Immature natural killer cell (primary cell): ENCODE measurements at regions not wholly inside any gene's neighbourhood (a gene's known extent, or its start where the extent isn't known, plus 50 kb on each side); places are given as distances from the start of the nearest gene placed in this dataset.

Experiments
- DNase-seq, 3 donors: peaks; one replicate each; pipeline ENCODE4 v3.0.0; 2022; ENCODE audit warnings: mixed read lengths in 1 of 3
- H3K27ac Mint-ChIP-seq, 6 donors: one replicate each; pipeline ENCODE4 v1.8.0; 2020; ENCODE audit warnings: mixed read lengths in 6 of 6, mild to moderate bottlenecking in 5 of 6, inconsistent platforms in 4 of 6, moderate library complexity in 3 of 6
- H3K27me3 Mint-ChIP-seq, 3 donors: one replicate each; pipeline ENCODE4 v1.8.0; 2020 to 2021; ENCODE audit warnings: low read depth in 3 of 3, mild to moderate bottlenecking in 3 of 3, mixed read lengths in 3 of 3, moderate library complexity in 3 of 3, inconsistent platforms in 1 of 3
- H3K36me3 Mint-ChIP-seq, 3 donors: one replicate each; pipeline ENCODE4 v1.8.0; 2020; ENCODE audit warnings: mixed read lengths in 3 of 3, inconsistent platforms in 2 of 3, mild to moderate bottlenecking in 2 of 3
- H3K4me1 Mint-ChIP-seq, 2 donors: one replicate each; pipeline ENCODE4 v1.8.0; 2020; ENCODE audit warnings: inconsistent platforms in 2 of 2, mild to moderate bottlenecking in 2 of 2, mixed read lengths in 2 of 2, moderate library complexity in 1 of 2
- H3K4me3 Mint-ChIP-seq, 5 donors: one replicate each; pipeline ENCODE4 v1.8.0; 2020; ENCODE audit warnings: mild to moderate bottlenecking in 5 of 5, mixed read lengths in 5 of 5, inconsistent platforms in 3 of 5, moderate library complexity in 3 of 5
- H3K9me3 Mint-ChIP-seq, 6 donors: one replicate each; pipeline ENCODE4 v1.8.0; 2020; ENCODE audit warnings: mild to moderate bottlenecking in 6 of 6, mixed read lengths in 6 of 6, inconsistent platforms in 4 of 6, moderate library complexity in 3 of 6

DNA sequence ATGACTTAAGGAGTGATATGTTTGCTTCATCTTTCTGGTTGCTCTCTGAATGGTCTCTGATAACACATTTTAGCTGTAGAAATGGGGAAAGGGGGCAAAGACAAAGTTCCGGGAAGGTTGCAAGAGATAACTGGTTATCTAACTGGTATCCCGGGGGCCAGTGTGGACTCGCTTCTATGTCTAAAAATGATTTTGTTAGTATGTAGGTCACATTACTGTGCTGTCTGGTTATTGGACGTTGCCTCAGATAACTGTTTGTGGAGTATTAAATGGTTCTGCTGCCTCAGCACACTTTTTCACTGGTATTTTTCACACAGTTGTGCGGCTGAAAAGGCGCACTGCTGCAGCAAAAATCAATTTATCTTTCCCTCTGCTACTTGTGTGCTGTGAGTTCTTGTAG is 63.0 kb upstream of the ZNF536 start:
- Mint-ChIP-seq H3K27ac (no peak overlapping the region), H3K4me3 (no peak overlapping the region), H3K27me3 (peaks cover 2 to 4% (median 2%) of the 10 kb centered on the region in 3 donors), H3K4me1 (no peaks in the 10 kb centered on the region), H3K36me3 (no peaks in the 10 kb centered on the region), H3K9me3 (peaks cover 0 to 2% (median 0%) of the 10 kb centered on the region in 6 donors)
- DNase-seq, result no peak

DNA sequence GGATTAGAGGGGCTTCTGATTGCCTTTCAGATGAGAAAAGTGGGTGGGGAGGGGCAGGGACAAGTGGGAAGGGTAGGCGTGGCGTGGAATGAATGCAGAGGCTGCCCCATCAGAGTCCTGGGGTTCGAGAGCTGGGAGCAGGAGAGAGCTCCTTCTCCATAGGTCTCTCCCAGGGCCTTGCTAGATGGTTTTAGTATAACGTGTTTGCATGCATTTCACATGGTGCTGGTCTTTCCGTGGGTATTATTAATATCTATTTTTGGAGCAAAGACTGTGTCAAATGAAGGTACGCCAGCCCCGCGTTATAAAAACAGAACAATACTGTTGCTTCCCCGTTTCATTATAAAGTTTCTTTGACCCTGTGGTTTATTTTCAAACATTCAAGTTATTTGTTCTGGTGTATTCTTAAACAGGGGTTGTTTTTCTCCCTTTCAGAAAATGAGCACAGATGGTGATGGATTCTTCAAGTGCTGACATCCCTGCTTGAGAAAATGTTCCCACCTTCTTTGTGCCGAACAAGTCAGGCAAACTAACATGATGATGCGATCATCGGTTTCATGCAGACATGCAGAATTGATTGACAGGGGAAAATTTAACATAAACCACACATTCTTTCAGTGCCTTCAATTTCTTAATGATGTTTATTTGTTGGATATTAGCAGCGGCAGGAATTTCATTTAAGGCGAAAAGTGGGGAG is 62.1 kb upstream of the ZNF536 start:
- H3K36me3 Mint-ChIP-seq, result no peaks in the 10 kb centered on the region
- DNase-seq, result no peak
- H3K27me3 Mint-ChIP-seq, result peaks cover under 1 to 3% (median 2%) of the 10 kb centered on the region in 3 donors
- no peaks in the 10 kb centered on the region for H3K4me1 Mint-ChIP-seq
- peaks cover 0 to 2% (median 0%) of the 10 kb centered on the region in 6 donors for H3K9me3 Mint-ChIP-seq
- H3K4me3 Mint-ChIP-seq, result no peak overlapping the region
- no peak overlapping the region for H3K27ac Mint-ChIP-seq

DNA sequence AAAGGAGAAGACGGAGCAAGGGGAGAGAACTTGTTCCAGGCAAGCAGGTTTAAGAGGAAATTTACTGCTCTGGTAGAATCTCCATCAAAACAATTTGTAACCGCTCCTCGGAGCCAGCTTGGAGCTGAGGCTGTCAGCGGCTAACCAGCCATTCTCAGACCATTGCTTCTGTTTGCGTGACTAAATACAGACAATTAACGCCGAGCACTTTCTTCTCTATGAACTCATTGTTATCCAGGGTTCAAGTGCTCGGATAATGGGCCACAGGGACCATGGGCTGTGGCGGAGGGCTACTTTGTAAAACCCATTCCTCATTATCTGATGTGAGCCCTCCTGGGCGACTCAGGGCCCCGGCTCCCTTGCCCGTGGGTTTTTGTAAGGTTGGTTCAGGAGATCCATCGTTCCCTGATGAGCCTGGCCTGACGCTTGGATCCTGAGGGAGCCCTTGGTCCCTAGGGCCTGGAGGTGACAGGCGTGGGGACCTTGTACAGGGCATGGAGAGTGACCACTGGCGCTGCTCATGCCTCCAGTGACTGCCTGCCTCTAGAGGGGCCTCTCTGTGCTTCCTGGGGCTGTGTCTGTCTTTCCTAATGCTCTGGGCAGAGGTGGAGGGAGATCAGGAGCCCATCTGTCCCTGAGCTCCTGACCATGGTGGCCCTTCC is 61.5 kb upstream of the ZNF536 start:
- Mint-ChIP-seq H3K4me3 (no peak overlapping the region), H3K27ac (no peak overlapping the region), H3K36me3 (no peaks in the 10 kb centered on the region), H3K27me3 (peaks cover 1 to 3% (median 2%) of the 10 kb centered on the region in 3 donors), H3K4me1 (no peaks in the 10 kb centered on the region), H3K9me3 (no peaks in the 10 kb centered on the region)
- DNase-seq, result no peak

DNA sequence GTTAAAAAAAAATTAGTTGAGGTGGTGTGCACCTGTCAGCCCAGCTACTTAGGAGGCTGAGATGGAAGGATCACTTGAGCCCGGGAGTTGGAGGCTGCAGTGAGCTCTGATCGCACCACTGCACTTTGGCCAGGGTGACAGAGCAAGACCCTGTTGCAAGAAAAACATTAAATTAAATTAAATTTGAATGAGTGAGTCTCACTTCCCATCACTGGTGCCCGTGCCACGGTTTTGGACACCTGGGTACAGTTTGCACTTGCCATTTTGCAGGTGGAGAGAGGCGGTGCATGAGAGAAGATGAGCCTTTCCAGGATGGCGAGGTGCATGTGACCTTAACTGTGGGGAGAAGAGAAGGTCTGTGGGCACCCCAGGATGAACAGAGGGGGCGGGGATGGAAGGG is 60.3 kb upstream of the ZNF536 start:
- Mint-ChIP-seq H3K27me3 (peaks cover 1 to 3% (median 2%) of the 10 kb centered on the region in 3 donors), H3K4me1 (no peaks in the 10 kb centered on the region), H3K27ac (no peak overlapping the region), H3K4me3 (no peak overlapping the region), H3K9me3 (no peaks in the 10 kb centered on the region), H3K36me3 (no peaks in the 10 kb centered on the region)
- DNase-seq, result no peak

DNA sequence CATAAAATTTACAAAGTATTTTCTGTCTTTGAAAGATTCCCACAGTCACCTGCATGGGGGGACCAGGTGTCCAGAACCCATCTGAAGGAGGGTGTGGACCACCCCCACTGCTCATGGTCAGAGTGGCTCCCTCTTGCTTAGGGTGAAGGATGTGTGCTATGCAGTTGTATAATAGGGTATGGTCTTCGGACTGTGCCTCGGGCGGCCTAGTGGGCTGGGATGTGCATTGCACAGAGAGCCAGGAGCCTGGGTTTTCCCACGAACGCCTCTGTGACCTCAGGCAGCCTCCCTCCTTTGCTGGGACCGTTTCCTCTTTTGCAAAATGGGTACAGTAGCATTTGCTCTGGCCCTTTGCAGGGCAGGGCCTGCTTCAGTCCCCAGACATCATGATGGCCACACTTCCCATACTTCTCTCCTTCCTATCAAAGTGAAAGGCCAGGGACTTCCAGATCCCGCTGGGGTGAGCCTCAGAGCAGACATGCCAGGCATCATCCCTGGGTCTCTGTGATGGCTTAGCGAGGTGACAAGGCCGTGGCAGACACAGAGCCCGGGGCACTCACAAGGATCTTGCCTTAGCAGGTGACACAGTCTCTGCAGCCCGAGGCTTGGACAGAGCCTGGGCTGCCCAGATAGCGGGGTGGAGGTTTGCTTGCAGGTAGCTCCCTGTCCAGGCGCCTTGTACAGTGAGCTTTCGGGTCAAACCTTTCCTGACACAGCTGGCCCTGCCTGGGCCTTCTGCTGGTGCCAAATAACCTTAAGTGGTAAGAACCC is 59.4 kb upstream of the ZNF536 start:
- no peak for DNase-seq
- H3K9me3 Mint-ChIP-seq, result no peaks in the 10 kb centered on the region
- H3K36me3 Mint-ChIP-seq, result no peaks in the 10 kb centered on the region
- no peaks in the 10 kb centered on the region for H3K4me1 Mint-ChIP-seq
- no peak overlapping the region for H3K4me3 Mint-ChIP-seq
- H3K27me3 Mint-ChIP-seq, result peaks cover 1 to 3% (median 2%) of the 10 kb centered on the region in 3 donors
- H3K27ac Mint-ChIP-seq, result no peak overlapping the region

DNA sequence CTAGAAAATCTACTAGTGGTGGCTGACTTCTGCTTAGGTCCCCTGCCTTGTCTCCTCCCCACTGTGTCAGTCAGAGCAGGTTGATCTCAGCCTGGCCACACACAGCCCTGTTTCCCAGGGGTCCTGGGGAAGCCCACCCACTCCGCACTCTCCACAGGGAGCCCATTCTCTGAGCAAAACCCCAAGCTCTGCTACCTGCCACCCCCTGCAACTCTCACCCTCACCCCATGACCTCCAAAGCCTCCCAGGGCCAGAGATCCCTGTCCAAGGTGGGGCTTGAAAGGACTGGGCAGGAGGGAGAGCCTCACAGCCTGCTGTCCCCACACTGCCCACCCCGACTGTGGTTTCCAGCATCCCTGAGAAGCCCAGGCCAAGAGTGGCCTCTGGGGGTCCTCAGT is 58.8 kb upstream of the ZNF536 start:
- no peak for DNase-seq
- H3K4me3 Mint-ChIP-seq, result no peak overlapping the region
- no peaks in the 10 kb centered on the region for H3K9me3 Mint-ChIP-seq
- H3K4me1 Mint-ChIP-seq, result no peaks in the 10 kb centered on the region
- peaks cover 1 to 3% (median 2%) of the 10 kb centered on the region in 3 donors for H3K27me3 Mint-ChIP-seq
- H3K27ac Mint-ChIP-seq, result no peak overlapping the region
- no peaks in the 10 kb centered on the region for H3K36me3 Mint-ChIP-seq

DNA sequence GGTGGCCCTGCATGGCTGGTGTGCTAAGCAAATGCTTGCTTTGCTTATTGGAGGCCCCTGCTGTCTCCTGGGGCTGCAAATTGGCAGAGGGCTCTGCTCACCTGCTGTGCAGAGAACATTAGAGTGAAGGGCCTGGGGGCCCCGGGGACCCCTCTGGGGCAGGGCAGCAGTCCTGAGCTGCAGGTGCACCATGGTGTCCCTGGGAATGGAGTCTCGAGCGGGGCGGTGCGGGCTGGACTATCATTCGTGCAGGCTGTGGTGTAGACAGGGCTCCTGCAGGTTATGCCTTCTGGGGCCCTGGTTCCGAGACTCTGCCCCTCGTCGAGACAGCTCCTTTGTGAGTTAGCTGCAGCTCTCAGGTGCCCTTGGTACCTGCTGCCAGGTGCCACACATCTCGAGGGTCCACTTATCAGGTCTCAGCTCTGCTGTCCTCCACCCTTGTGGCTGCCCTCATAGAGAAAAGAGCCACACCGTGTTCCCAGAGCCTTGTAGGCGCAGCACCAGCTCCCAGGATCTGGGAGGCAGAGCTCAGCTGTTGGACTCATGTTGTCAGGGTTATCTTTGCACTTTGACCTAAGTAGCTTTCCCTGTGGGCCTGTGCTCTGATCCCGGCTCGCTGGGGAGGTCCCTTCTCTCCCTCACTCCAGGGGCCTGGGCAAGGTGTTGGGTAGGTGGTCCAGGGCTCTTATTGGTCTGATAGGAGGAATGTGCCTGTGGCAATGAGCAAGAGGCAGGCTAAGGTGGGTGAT is 58.0 kb upstream of the ZNF536 start:
- H3K36me3 Mint-ChIP-seq, result no peaks in the 10 kb centered on the region
- H3K9me3 Mint-ChIP-seq, result no peaks in the 10 kb centered on the region
- DNase-seq, result no peak
- no peak overlapping the region for H3K27ac Mint-ChIP-seq
- no peaks in the 10 kb centered on the region for H3K4me1 Mint-ChIP-seq
- peaks cover 1 to 3% (median 2%) of the 10 kb centered on the region in 3 donors for H3K27me3 Mint-ChIP-seq
- H3K4me3 Mint-ChIP-seq, result no peak overlapping the region

DNA sequence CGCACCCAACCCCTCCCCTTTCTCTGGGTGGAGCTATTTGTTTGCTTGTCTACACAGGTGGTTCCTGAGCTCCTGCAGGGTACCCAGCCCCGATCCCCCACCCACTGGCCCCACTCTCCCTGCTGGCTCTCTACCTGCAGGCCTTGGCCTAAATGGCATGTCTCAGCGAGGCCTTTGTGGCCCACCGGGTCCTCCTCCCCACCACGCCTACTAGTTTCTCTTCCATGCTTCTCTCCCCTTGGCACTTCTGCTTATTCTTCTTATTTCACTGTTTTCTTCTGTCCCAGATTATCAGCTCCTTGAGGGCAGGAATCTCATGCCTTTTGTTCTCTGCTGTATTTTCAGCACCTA is 57.4 kb upstream of the ZNF536 start:
- DNase-seq, result no peak
- peaks cover 1 to 3% (median 2%) of the 10 kb centered on the region in 3 donors for H3K27me3 Mint-ChIP-seq
- H3K27ac Mint-ChIP-seq, result no peak overlapping the region
- no peak overlapping the region for H3K4me3 Mint-ChIP-seq
- no peaks in the 10 kb centered on the region for H3K4me1 Mint-ChIP-seq
- H3K36me3 Mint-ChIP-seq, result no peaks in the 10 kb centered on the region
- H3K9me3 Mint-ChIP-seq, result no peaks in the 10 kb centered on the region

DNA sequence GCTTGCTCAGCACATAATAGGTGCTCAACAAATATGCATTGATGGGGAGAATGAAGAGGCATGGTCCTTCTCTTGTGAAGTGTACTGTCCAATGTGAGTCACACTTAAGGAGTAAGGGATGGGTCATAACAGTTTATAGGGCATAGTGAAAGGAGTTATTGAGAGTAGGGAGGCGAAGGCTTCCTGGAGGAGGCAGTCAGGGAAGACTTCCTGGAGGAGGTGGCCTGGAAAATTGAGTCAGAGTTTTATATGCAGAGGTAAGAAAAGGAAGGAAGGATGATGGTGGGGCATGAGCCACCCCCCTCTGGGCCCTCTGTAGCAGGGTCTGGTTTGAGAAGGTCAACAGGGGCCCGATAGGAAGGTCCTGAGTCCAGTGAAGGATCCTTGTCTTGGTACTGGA is 57.0 kb upstream of the ZNF536 start:
- DNase-seq, result no peak
- H3K9me3 Mint-ChIP-seq, result no peaks in the 10 kb centered on the region
- H3K27ac Mint-ChIP-seq, result no peak overlapping the region
- no peak overlapping the region for H3K4me3 Mint-ChIP-seq
- H3K36me3 Mint-ChIP-seq, result no peaks in the 10 kb centered on the region
- peaks cover 1 to 3% (median 2%) of the 10 kb centered on the region in 3 donors for H3K27me3 Mint-ChIP-seq
- no peaks in the 10 kb centered on the region for H3K4me1 Mint-ChIP-seq

DNA sequence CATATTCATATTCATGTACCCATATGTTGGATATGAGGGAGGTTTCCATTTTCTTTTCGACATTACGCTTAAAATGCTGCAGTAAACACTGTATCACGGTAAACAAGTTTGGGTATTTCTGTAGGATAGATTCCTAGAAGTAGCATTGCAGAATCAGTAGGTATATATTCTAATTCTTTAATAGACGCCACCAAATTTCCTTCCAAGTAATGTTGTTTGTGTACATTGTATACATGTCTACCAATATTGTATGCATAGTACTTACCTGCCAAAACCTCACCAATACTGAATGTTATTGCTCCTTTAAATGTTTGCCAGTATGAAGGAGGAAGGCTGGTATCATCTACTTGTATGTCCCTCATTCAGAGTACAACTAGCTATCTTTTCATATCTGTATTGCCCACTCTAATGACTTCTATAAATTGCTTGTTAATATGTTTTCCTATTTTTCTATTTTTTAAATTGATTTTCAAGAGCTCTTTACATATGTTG is 56.1 kb upstream of the ZNF536 start:
- no peak overlapping the region for H3K4me3 Mint-ChIP-seq
- H3K4me1 Mint-ChIP-seq, result no peaks in the 10 kb centered on the region
- H3K27ac Mint-ChIP-seq, result no peak overlapping the region
- no peaks in the 10 kb centered on the region for H3K9me3 Mint-ChIP-seq
- H3K27me3 Mint-ChIP-seq, result peaks cover 1 to 3% (median 2%) of the 10 kb centered on the region in 3 donors
- no peaks in the 10 kb centered on the region for H3K36me3 Mint-ChIP-seq
- DNase-seq, result no peak

DNA sequence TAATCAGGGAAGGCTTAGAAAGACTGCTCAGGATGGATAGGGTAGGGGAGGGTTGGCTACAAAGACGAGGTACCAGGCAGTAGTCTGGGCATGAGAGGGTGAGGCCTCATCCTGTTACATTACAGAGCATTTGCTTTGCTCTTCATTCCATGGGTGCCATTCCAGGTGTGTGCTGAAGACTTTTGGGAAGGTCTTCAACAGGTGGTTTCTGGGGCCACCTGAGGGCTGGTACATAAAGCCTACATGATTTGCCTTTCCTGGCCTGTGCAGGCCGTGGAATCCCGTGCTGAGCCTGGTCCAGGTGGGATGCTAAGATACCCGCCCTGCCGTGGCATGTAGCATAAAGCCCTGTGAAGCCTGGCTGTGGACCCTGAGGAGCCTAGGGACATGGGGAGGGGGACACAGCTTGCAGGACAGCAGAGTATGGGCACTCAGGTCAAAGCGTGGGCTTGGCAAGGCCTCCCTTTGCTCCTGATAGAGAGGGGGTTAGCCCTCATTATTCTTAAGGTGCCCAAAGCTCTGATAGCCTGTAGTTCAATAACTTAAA is 55.6 kb upstream of the ZNF536 start:
- Mint-ChIP-seq H3K27me3 (peaks cover 0 to 3% (median 1%) of the 10 kb centered on the region in 3 donors), H3K36me3 (no peaks in the 10 kb centered on the region), H3K9me3 (no peaks in the 10 kb centered on the region), H3K4me3 (no peak overlapping the region), H3K4me1 (no peaks in the 10 kb centered on the region), H3K27ac (no peak overlapping the region)
- no peak for DNase-seq

DNA sequence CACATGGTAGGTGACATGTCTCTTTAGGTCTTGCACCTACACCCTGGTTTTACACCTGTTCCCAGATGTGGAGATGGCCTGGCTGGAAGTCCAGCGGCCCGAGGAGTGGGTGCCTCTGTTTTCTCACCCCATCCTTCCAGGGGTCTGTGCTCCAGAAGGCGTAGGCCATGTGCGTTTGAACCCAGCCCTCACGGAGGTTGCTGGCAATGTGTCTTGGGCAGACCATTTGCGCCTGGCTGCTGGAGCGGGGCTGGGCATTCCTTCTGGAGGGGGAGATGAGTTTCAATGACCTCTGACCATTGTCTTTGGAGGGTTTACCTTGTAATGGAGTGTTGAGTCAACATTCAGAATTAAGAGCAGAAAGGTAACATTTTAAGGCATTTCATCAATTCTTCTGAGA is 54.8 kb upstream of the ZNF536 start:
- Mint-ChIP-seq H3K36me3 (no peaks in the 10 kb centered on the region), H3K4me1 (no peaks in the 10 kb centered on the region), H3K27me3 (peaks cover 1 to 5% (median 1%) of the 10 kb centered on the region in 3 donors), H3K9me3 (no peaks in the 10 kb centered on the region), H3K4me3 (no peak overlapping the region), H3K27ac (no peak overlapping the region)
- DNase-seq, result no peak

DNA sequence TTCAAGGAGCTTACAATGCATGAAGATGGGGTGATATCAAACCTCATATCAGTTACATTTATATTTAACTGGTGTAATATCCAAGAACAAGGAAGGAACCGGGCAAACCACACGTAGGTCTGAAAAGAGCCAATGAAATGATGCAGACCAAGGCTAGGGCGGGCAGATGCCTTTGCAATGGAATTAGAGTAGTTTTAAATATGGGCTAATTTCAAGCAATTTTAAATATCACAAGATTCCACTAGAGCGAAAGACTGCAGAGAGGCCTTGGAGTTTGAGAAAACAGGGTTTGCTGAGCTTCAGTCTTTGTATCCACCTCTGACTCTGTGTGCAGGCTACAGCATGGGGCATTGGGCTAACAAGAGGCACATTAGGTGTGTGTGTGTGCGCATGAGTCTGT is 53.9 kb upstream of the ZNF536 start:
- Mint-ChIP-seq H3K36me3 (no peaks in the 10 kb centered on the region), H3K4me3 (no peak overlapping the region), H3K27me3 (peaks cover 1 to 5% (median 3%) of the 10 kb centered on the region in 3 donors), H3K9me3 (no peaks in the 10 kb centered on the region), H3K27ac (no peak overlapping the region), H3K4me1 (no peaks in the 10 kb centered on the region)
- no peak for DNase-seq
